Liver (tissue), 3 donors: ENCODE measurements at regions not wholly inside any gene's neighbourhood (a gene's known extent, or its start where the extent isn't known, plus 50 kb on each side); places are given as distances from the start of the nearest gene placed in this dataset.

ENCODE experiments used
- JUND ChIP-seq, 2 donors: IDR thresholded peaks; 2 replicates each; pipeline ENCODE4 v1.6.1; 2016; ENCODE audit warnings: antibody characterized with exemption in 2 of 2
- RAD21 ChIP-seq, 2 donors: IDR thresholded peaks; 2 replicates each; pipeline ENCODE4 v1.6.1; 2016; ENCODE audit warnings: antibody characterized with exemption in 2 of 2, mild to moderate bottlenecking in 2 of 2
- TAF1 ChIP-seq: conservative IDR thresholded peaks from 2 replicates; pipeline ENCODE4 v1.6.1; 2016; ENCODE audit warnings: antibody characterized with exemption, mild to moderate bottlenecking
- TF ChIP-seq, protein P1 (sequence below): fragments of 150-350 bp; IDR thresholded peaks from 2 replicates; pipeline ENCODE4 v1.5.1; 2017; ENCODE audit warnings: improper control_type of control experiment, low read depth, low read length; ENCODE audit not compliant: missing input control
- TF ChIP-seq, protein P2 (sequence below): IDR thresholded peaks from 2 replicates; pipeline ENCODE4 v1.6.1; 2016; ENCODE audit warnings: antibody characterized with exemption, mild to moderate bottlenecking
- donor health status: healthy.
- donor health status: healthy.

DNA sequence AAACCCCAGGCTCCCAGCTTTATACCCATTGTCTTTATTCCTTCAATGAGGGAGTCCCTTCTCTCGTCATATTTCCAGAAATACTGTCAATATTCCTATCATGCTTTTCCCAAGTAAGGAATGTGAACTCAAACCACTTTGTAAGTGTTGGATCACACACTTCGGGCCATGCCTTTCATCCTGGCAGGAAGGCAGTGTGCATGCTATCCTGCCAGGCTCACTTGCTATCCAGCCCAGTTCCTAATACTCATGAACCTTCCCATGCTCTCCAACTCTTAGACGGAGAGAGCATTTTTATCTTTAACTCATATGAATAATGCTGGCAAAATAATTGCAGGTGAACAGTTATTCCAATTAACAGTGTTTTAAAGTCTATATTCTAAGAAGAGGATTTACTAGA is 639.9 kb upstream of the ACO1 start:
- TF ChIP-seq TAF1 (no peak), JUND (IDR thresholded peaks at IDR 0.05) (no peak), RAD21 (IDR thresholded peaks at IDR 0.05) (no peak)
- TF ChIP-seq, protein P1, sequence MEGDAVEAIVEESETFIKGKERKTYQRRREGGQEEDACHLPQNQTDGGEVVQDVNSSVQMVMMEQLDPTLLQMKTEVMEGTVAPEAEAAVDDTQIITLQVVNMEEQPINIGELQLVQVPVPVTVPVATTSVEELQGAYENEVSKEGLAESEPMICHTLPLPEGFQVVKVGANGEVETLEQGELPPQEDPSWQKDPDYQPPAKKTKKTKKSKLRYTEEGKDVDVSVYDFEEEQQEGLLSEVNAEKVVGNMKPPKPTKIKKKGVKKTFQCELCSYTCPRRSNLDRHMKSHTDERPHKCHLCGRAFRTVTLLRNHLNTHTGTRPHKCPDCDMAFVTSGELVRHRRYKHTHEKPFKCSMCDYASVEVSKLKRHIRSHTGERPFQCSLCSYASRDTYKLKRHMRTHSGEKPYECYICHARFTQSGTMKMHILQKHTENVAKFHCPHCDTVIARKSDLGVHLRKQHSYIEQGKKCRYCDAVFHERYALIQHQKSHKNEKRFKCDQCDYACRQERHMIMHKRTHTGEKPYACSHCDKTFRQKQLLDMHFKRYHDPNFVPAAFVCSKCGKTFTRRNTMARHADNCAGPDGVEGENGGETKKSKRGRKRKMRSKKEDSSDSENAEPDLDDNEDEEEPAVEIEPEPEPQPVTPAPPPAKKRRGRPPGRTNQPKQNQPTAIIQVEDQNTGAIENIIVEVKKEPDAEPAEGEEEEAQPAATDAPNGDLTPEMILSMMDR: no peak
- TF ChIP-seq, protein P2, sequence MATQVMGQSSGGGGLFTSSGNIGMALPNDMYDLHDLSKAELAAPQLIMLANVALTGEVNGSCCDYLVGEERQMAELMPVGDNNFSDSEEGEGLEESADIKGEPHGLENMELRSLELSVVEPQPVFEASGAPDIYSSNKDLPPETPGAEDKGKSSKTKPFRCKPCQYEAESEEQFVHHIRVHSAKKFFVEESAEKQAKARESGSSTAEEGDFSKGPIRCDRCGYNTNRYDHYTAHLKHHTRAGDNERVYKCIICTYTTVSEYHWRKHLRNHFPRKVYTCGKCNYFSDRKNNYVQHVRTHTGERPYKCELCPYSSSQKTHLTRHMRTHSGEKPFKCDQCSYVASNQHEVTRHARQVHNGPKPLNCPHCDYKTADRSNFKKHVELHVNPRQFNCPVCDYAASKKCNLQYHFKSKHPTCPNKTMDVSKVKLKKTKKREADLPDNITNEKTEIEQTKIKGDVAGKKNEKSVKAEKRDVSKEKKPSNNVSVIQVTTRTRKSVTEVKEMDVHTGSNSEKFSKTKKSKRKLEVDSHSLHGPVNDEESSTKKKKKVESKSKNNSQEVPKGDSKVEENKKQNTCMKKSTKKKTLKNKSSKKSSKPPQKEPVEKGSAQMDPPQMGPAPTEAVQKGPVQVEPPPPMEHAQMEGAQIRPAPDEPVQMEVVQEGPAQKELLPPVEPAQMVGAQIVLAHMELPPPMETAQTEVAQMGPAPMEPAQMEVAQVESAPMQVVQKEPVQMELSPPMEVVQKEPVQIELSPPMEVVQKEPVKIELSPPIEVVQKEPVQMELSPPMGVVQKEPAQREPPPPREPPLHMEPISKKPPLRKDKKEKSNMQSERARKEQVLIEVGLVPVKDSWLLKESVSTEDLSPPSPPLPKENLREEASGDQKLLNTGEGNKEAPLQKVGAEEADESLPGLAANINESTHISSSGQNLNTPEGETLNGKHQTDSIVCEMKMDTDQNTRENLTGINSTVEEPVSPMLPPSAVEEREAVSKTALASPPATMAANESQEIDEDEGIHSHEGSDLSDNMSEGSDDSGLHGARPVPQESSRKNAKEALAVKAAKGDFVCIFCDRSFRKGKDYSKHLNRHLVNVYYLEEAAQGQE: no peak
